ENCODE measurements at regions not wholly inside any gene's neighbourhood (a gene's known extent, or its start where the extent isn't known, plus 50 kb on each side); places are given as distances from the start of the nearest gene placed in this dataset.

GRCh38 chr1:20409012-20409411 lies 77.0 kb downstream of the CAMK2N1 start:
- TF ChIP-seq POLR2A (IDR thresholded peaks at IDR 0.05) (no peak), CTCF (IDR thresholded peaks at IDR 0.05) (no peak)

Measured in Peyer's patch (tissue), 4 donors.